IPS-18c (cell line): ENCODE measurements at regions not wholly inside any gene's neighbourhood (a gene's known extent, or its start where the extent isn't known, plus 50 kb on each side); places are given as distances from the start of the nearest gene placed in this dataset.
"Not testable (repeated sequence)": the region's sequence is repeated elsewhere in the genome, so short reads cannot be mapped to it uniquely, and the experiment has no call there.

Experiments used
- H3K4me3 ChIP-seq: 2 replicates; pipeline ENCODE4 v1.7.0; 2013; ENCODE audit warnings: low read depth, mild to moderate bottlenecking, low read length, moderate library complexity; ENCODE audit not compliant: insufficient read depth
- H3K9me3 ChIP-seq: one replicate; pipeline ENCODE4 v1.6.1; 2013; ENCODE audit warnings: mild to moderate bottlenecking, low read length, moderate library complexity; ENCODE audit not compliant: control insufficient read depth, insufficient read depth

DNA sequence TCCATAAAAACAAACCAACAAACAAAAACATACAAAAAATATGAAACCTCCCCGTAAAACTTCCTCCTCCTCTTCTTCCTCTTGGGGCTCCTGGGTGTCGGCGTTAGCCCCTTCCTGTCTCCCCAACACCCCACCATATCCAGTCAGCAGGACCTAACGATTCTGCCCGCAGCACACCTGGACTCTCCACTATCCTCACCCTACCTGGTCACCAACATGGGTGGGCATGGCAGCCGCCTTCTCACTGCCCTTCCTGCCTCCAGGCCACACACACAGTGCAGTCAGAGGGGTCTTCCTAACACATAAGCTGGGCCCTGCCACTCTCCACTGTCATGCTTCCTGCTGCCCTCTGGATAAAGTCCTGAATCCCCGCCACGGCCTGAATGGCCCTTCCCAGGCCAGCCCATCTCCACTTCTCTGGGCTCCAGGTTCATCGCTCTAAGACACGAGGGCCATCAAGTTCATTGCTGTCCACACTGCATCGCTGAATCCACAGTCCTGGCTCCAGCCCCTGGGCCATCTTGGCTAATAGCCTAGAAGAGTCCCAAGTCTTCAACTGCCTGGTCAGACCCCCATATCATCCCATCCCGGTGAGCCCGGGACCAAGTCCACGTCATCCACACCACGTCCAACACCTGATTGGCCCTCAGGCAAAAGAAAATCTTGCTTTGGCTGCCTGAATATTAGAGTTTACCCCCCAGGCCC lies 76.2 kb downstream of the IGLL1 start:
- Histone ChIP-seq H3K4me3 (no peak overlapping the region), H3K9me3 (no peaks in the 10 kb centered on the region)

DNA sequence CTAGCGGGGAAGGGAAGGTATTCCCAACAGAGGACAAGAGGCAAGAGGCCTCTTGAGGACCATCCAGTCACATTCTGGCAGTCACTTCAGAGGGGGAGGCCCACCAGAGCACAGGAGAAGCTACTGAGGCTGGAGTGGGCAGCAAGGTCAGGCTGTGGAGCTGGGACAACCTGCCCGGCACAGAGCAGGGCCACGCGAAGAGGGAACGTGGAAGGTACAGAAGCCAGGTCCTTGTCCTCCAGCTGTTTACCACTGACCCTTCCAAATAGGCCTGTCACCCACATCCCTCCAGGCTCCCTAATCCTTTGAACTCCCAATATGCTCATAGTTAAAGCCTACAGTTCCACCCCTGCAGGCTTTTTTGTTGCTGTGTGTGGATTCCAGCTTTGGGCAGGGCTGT lies 76.9 kb downstream of the IGLL1 start:
- no peak overlapping the region for H3K4me3 ChIP-seq
- no peaks in the 10 kb centered on the region for H3K9me3 ChIP-seq

DNA sequence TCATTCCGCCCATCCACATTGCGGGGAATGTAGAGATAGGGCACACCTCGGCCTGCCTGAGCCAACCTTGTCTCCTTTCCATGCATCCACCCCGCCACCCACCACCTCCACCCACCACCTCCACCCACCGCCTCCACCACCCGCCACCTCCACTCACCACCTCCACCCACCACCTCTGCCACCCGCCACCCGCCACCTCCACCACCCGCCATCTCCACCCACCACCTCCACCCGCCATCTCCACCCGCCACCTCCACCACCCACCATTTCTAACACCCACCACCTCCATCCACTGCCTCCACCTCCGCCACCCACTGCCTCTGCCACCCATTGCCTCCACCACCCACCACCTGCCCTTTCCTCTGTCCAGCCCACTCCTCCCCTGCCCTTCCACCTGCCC lies 78.4 kb downstream of the IGLL1 start:
- H3K4me3 ChIP-seq: no peak overlapping the region

DNA sequence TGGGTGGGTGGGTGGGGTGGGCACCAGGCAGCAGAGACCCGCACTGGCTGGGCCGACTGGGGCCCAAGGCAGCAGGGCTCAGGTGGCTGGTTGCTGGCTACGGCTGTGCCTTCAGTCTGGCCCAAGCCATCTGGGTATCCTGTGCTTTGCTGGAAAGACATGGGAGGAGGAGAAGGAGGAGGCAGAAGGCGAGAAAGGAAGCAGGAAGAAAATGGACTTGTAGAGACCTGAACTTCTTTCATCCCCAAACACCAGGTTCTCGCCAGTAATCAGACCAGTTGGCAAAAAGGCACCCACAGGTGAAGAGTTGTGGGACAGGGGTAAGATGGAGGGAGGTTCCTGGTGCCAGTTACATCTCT lies 78.8 kb downstream of the IGLL1 start:
- H3K4me3 ChIP-seq: no peak overlapping the region
- H3K9me3 ChIP-seq: no peaks in the 10 kb centered on the region

More for the DNA sequence above, 78.4 kb downstream of the IGLL1 start:
- H3K9me3 ChIP-seq: no peaks in the 10 kb centered on the region

DNA sequence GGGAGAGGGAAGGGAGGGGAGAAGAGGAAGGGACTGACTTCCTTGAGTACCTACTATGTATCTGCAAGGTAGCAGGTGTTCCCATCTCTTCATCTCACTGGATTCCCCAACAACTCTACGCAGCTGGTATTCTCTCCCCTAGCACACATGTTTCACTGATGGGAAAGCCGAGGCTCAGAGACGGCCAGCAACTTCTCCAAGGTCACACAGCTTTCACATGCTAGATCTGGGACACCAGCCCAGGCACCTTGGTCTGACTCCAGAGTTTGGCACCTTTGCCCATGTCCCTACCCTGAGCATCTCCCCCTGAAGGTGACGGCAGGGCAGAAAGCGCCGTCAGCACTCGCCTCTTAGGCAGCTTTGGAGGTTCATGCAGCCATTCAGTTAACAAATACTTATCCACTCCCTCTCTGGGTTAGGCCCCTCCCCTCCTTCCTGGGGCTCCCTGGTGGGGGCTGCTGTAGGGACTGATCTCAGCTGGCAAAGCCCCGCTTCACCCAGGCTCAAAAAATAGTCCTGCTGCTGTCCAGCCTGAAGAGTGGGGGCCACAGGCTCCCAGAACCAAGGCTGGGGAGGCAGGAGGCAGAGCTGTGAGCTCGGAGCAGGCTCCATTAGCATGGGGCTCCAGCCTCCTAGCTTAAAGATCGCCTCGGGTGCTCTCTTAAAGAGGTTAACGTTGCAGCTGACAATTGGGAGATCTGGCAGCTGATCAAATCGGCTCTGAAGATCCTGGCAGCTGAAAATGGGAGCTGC lies 79.4 kb downstream of the IGLL1 start:
- H3K4me3 ChIP-seq: no peak overlapping the region
- no peaks in the 10 kb centered on the region for H3K9me3 ChIP-seq

DNA sequence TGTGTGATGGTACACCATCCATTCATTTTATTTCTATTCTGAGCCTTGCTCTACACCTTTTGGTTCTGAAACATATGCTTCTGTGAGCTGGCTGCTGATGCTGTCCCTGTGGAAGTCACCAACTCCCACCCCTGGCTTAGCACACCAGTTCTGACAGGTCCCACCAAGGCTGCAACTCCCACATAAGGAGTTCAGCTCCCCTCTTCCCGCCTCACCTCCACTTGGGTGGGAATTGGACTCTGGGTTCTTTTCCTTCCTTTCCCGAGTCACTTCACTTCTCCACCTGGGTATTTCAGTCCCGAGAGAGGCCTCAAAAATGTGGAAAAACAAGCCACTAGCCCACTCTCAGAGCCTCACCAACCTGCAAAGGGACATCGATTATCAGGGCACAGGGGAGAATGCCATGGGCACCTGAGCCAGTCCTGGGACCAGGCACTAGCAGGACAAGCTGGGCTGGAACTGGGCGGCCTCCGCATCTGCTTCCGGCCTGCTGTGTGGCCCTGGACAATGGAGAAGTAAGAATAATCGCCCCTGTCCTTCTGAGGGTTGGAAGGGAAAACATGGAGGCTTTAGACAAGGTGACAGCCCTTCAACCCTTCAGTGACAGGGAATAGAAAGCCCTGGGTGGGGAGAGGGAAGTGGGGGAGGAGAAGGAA lies 80.1 kb downstream of the IGLL1 start:
- no peaks in the 10 kb centered on the region for H3K9me3 ChIP-seq
- H3K4me3 ChIP-seq: no peak overlapping the region

DNA sequence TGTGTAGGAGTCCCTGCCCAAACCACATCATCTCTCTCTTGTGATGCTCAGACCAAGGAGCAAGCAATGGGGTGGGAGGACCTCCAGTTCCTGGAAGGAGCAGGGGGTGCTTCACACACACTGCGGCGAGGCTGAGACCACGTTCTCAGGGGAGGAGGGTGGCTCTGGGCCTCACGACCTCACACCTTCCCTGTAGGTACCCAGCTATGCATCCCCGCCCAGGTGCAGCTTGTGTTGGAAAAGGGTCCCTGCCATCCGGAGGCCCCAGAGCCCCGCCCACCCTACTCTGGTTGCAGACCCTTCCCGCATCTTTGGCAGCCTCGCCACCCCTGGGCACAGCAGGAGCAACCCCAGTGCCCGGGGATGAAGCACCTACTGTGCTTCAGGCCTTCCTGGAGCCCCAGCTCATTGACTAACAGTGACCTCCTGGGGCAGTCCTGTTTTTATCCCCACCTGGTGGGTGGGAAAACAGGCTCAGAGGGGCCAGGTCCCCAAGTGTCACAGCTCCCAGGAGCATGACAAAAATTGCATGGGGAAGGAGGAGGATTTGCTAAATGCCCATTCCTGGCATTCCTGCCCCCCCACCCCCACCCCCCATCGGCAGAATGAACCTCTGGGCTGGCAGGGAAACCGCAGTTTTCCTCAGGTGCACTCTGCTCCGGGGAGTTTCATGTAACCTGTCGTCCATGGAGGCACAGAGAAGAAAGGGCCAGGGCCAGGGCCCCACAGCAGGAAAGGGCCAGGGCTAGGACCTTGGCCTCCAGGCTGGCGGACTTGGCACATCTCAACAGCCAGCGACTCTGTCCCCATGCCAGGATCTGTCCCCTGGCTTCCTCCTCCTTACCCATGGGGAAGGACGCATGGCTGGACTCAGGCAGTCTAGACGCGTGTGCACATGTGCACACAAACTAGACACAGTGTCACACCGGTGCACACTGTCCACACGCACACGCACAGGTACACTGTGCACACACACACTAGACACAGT lies 81.0 kb downstream of the IGLL1 start:
- no peaks in the 10 kb centered on the region for H3K9me3 ChIP-seq

DNA sequence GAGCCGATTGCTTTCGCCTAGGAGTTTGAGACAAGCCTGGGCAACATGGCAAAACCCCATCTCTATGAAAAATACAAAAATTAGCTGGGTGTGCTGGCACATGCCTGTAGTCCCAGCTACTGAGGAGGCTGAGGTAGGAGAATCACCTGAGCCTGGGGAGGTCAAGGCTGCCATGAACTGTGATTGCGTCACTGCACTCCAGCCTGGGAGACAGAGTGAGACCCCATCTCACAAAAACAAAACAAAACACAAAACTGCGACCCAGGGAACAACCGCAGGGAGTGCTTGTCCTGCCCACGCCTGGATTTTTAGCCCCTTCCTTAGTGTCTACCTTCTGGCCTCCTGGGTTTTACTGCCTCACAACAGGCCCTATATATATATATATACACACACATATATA lies 82.2 kb downstream of the IGLL1 start:
- H3K4me3 ChIP-seq, H3K9me3 ChIP-seq: not testable (repeated sequence)

More for the DNA sequence above, 81.0 kb downstream of the IGLL1 start:
- H3K4me3 ChIP-seq: no peak overlapping the region

DNA sequence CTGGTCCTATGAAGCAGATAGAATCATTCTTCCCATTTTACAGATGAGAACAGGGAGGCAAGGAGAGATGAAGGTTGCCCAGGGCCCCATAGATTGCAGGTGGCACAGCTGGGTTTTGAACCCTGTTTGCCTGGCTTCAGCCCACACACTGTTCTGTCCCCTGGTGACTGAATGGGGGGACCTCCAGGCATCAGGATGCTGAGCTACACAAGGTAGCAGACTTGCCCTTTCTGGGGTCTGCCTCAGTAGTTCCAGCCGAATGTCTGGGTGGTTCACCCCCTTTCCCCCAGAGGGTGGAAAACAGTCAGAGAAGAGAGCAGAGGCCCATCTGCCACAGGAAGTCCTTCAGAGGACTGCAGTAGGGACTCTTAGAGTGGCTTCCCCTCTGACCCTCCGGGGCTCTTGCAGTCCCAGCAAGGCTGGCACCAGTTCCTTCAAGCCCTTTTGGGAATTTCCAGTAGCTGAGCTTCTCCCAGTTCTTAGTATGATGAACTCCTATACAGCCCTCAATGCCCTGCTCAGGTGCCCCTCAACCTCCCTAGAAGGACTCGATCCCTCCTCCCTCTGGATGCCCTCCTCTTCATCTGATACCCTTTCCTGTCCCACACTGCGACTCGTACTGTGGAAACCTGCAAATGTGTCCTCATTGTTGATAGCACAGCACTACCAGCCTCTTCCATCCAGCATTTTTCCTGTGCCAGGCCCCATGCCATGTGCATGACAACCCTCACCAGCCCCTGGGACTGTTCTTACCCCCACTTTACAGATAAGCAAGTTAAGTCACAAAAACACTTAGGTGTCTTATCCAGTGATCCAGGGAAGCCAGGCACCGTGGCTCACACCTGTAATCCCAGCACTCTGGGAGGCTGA lies 82.8 kb downstream of the IGLL1 start:
- no peaks in the 10 kb centered on the region for H3K9me3 ChIP-seq
- H3K4me3 ChIP-seq: no peak overlapping the region

DNA sequence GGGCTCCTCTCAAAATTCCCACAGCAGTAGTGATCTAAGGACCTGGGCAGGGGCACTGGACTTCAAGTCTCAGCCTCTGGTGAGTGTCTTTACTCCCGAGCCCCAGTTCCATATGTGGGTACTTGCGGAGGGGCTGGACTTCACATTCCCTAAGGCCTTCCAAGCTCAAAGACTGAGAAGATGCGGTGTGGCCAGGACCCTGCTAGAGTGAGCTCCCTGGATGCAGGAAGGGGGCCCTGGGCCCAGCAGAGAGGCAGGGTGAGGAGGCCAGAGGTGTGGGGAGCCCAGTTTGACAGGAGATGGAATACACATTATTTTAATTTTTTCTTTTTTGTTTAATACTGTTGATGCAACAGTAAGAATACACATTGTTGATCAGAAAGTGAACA lies 83.7 kb downstream of the IGLL1 start:
- Histone ChIP-seq H3K4me3 (no peak overlapping the region), H3K9me3 (no peaks in the 10 kb centered on the region)

DNA sequence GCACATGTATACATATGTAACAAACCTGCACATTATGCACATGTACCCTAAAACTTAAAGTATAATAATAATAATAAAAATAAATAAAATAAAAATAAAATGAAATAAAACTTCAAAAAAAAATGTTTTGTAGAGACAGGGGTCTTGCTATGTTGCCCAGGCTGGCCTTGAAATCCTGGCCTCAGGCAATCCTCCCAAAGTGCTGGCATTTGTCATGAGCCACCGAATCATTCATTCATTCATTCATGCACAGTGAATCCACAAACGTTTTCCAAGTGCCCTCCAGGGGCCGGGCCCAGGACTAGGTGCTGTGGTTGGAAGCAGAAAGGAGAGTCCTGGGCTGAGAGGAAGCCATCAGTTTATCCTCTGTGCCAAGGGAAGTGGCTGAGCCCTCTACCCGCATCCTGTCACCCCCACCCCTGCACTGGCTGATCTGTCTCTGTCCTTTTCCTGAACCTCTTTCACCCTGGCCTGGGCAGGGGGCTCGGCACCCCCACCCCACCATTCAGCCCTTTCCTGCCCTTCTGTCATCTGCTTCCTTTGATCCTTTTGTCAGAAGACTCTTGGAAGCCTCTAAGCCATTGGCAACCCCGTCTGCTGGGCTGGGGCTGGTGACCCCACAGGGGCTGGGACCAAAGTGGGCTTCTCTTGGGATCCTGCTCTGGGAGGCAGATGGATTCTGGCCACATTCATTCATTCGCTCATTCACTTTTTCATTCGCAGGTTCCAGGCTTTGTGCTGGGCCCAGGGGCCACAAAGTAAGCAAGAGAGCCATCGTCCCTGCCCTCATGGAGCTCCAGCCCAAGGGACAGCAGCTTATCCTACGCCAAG lies 84.3 kb downstream of the IGLL1 start:
- Histone ChIP-seq H3K4me3 (no peak overlapping the region), H3K9me3 (no peaks in the 10 kb centered on the region)

DNA sequence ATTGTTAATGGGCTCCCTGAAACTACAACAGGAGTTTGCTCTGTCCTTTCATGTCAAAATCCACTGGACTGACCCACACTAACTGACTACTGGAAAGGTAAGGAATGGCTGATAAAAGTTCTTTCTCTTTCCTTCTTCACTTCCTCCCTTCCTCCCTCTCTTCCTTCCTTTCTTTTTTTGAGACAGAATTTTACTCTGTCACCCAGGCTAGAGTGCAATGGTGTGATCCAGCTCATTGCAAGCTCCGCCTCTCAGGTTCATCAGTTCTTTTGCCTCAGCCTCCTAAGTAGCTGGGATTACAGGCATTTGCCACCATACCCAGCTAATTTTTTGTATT lies 85.2 kb downstream of the IGLL1 start:
- Histone ChIP-seq H3K4me3 (no peak overlapping the region), H3K9me3 (no peaks in the 10 kb centered on the region)

DNA sequence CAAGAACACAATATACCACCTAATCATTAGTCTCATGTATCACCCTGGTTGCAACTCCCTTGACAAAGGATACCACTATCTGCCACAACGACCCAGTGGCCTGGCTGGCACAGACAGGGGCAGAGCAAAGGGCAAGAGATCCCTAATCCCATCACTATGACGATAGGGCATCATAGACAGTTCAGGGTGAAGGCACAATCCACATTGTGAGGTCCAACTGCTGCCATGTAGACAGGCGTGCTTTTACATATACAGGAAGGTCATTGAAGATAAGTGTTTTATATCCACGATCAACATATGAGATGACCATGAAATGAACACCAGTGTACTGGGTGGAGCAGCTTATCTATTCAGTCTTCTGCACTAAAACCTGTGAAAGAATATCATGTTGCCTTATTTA lies 94.6 kb downstream of the IGLL1 start:
- Histone ChIP-seq H3K9me3 (no peaks in the 10 kb centered on the region), H3K4me3 (no peak overlapping the region)

DNA sequence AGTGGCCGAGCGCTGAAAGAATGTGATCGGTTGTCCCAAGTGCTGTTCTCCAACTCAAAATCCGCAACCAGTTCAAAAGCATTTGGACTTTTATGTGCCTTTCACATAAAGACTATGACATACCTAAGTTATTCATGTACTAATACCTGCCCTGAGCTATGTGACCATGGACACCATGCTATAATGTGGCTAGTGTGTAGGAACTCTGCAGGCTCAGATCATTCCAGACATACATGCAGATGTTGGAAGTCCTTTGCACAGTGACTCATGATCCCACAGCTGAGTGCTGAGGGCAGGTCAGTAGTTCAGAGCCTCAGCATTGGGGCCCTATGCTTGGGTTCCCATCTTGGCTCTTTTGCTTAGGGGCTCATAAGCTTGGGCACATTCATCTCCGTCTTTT lies 95.4 kb downstream of the IGLL1 start:
- no peak overlapping the region for H3K4me3 ChIP-seq
- no peaks in the 10 kb centered on the region for H3K9me3 ChIP-seq

DNA sequence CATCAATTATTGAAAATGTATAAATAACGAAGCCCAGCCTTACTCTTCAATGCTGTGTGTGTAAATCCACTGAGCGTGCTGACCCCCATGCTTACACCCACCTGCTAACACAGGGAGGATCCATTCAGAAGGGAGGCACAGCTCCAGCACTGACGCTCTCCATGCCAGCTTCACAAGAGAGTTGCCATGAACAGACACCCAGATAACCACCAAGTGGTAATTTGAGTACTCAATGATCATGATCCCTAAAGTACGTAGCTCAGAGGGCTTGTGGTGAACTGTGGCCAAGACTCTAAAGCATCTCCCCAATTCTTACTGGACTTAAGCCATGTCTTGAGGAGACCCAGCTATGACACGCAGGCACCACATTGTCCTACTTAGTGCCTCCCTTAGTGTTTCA lies 98.7 kb downstream of the IGLL1 start:
- Histone ChIP-seq H3K9me3 (no peaks in the 10 kb centered on the region), H3K4me3 (no peak overlapping the region)

DNA sequence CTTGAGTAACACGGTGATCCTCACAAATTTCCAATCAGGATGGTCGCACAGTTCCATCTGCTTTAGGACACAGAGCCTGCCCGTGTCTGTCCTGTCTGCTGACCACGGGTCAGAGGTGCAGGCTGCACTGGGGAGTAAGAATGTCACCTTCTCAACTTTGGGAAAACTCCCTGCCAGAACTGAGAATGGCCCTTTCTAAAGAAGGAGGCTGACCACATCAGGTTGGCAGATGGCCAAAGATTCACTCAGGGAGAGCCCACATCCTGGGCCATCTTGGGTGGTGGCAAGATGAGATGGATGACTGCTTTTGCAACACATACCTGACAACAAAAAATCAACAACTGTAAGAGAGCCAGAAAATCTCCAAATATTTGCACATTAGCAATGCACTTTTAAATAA lies 101.9 kb downstream of the IGLL1 start:
- no peak overlapping the region for H3K4me3 ChIP-seq
- H3K9me3 ChIP-seq: no peaks in the 10 kb centered on the region
